GM12891 (cell line): ENCODE measurements at regions not wholly inside any gene's neighbourhood (a gene's known extent, or its start where the extent isn't known, plus 50 kb on each side); places are given as distances from the start of the nearest gene placed in this dataset.

ENCODE experiments used
- DNase-seq: peaks from one replicate; pipeline ENCODE4 v3.0.0; 2011; ENCODE audit warnings: low spot score; ENCODE audit not compliant: insufficient read length
- FAIRE-seq: peaks from 2 replicates; lab custom pipeline; 2011; peaks lifted over from hg19 to GRCh38; lab: Jason Lieb, UNC
- PAX5 ChIP-seq: IDR thresholded peaks from 2 replicates; pipeline ENCODE4 v1.6.1; 2011; ENCODE audit warnings: low read length, moderate library complexity, mild to moderate bottlenecking; ENCODE audit not compliant: insufficient read depth, severe bottlenecking
- POLR2A ChIP-seq: IDR thresholded peaks from 2 replicates; pipeline ENCODE4 v1.6.1; 2011; ENCODE audit warnings: low read depth, low read length, control low read depth
- POLR2AphosphoS5 ChIP-seq: IDR thresholded peaks from 2 replicates; pipeline ENCODE4 v1.6.1; 2011; ENCODE audit warnings: low read depth, low read length, control low read depth
- POU2F2 ChIP-seq: IDR thresholded peaks from 2 replicates; pipeline ENCODE4 v1.6.1; 2011; ENCODE audit warnings: low read depth, mild to moderate bottlenecking, control low read depth, low read length, moderate library complexity
- SPI1 ChIP-seq: IDR thresholded peaks from 2 replicates; pipeline ENCODE4 v1.6.1; 2011; ENCODE audit warnings: low read depth, low read length, control low read depth
- TAF1 ChIP-seq: IDR thresholded peaks from 2 replicates; pipeline ENCODE4 v1.6.1; 2011; ENCODE audit warnings: low read depth, low read length, control low read depth

GRCh38 chr3:116977441-116977840 lies 267.9 kb downstream of the TUSC7 start:
- no peak for FAIRE-seq
- DNase-seq: no peak
- no peak for TF ChIP-seq POLR2A

GRCh38 chr3:116980099-116980498 lies 270.5 kb downstream of the TUSC7 start:
- no peak for DNase-seq
- TF ChIP-seq SPI1 (no peak), PAX5 (no peak), POLR2AphosphoS5 (no peak), POU2F2 (no peak), TAF1 (no peak), POLR2A (no peak)
- FAIRE-seq: no peak

GRCh38 chr3:116981089-116981488 lies 271.5 kb downstream of the TUSC7 start:
- no peak for TF ChIP-seq POLR2A
- TF ChIP-seq POLR2AphosphoS5: no peak
- no peak for TF ChIP-seq POU2F2
- no peak for TF ChIP-seq SPI1
- no peak for TF ChIP-seq PAX5
- TF ChIP-seq TAF1: no peak
- FAIRE-seq (no peak), DNase-seq (no peak)

- no peak for FAIRE-seq
- DNase-seq: no peak
- TF ChIP-seq POLR2AphosphoS5: no peak
- TF ChIP-seq POLR2A: no peak
- no peak for TF ChIP-seq TAF1
- TF ChIP-seq POU2F2: no peak
- no peak for TF ChIP-seq SPI1
- no peak for TF ChIP-seq PAX5
These were observed 274.7 kb downstream of the TUSC7 start for GRCh38 chr3:116984301-116984700.

- no peak for FAIRE-seq
- DNase-seq: no peak
- no peak for TF ChIP-seq TAF1
These were observed 284.8 kb downstream of the TUSC7 start for GRCh38 chr3:116994351-116994879.

- TF ChIP-seq TAF1 (no peak), PAX5 (no peak), POLR2AphosphoS5 (no peak), POLR2A (no peak), POU2F2 (no peak), SPI1 (no peak)
- FAIRE-seq: no peak
- no peak for DNase-seq
These were observed 293.9 kb downstream of the TUSC7 start for GRCh38 chr3:117003501-117003900.

GRCh38 chr3:117005274-117005673 lies 295.7 kb downstream of the TUSC7 start:
- FAIRE-seq (no peak), DNase-seq (no peak)
- TF ChIP-seq SPI1 (no peak), POU2F2 (no peak), PAX5 (no peak), POLR2AphosphoS5 (no peak)

- DNase-seq (no peak), FAIRE-seq (no peak)
- TF ChIP-seq TAF1 (no peak), POU2F2 (no peak)
These were observed 296.4 kb downstream of the TUSC7 start for GRCh38 chr3:117005911-117006522.

GRCh38 chr3:117010318-117010717 lies 300.7 kb downstream of the TUSC7 start:
- DNase-seq (no peak), FAIRE-seq (no peak)
- no peak for TF ChIP-seq POLR2AphosphoS5
- no peak for TF ChIP-seq POLR2A
- TF ChIP-seq TAF1: no peak
- TF ChIP-seq POU2F2: no peak

GRCh38 chr3:117011687-117012250 lies 302.2 kb downstream of the TUSC7 start:
- TF ChIP-seq POLR2AphosphoS5: no peak
- TF ChIP-seq POLR2A: no peak
- TF ChIP-seq POU2F2: no peak
- no peak for TF ChIP-seq SPI1
- no peak for TF ChIP-seq PAX5
- no peak for TF ChIP-seq TAF1
- FAIRE-seq (no peak), DNase-seq (no peak)

- no peak for FAIRE-seq
- no peak for DNase-seq
- no peak for TF ChIP-seq POLR2AphosphoS5
- no peak for TF ChIP-seq TAF1
- TF ChIP-seq SPI1: no peak
- TF ChIP-seq POLR2A: no peak
- TF ChIP-seq POU2F2: no peak
- TF ChIP-seq PAX5: no peak
These were observed 306.8 kb downstream of the TUSC7 start for GRCh38 chr3:117016378-117016777.
